GM12878 (cell line): ENCODE measurements at regions not wholly inside any gene's neighbourhood (a gene's known extent, or its start where the extent isn't known, plus 50 kb on each side); places are given as distances from the start of the nearest gene placed in this dataset.

Source experiments
- ATAC-seq: fragments of 200-7000 bp; cut with Tn5 transposase; 3 replicates; pipeline ENCODE4 v1.9.1; 2020; ENCODE audit warnings: mild to moderate bottlenecking, moderate library complexity
- BruUV-seq: library from RNA; stranded (reverse); fragments of 400-500 nt; replicated peaks from 2 replicates; lab custom pipeline; 2021; lab: Mats Ljungman, UMichigan
- CTCF ChIA-PET: fragments of 300-600 bp; sonication (Branson Sonifier 250); formaldehyde crosslinking; extraction: SDS; loops from one replicate; lab custom pipeline; 2021; ENCODE audit warnings: inconsistent platforms; lab: Yijun Ruan, JAX
- POLR2A ChIA-PET: fragments of 350-600 bp; formaldehyde crosslinking; extraction: SDS; loops from one replicate; lab custom pipeline; 2021; ENCODE audit warnings: inconsistent platforms; lab: Charles Lee
- RAD21 ChIA-PET: fragments of 300-600 bp; sonication (Branson Sonifier 250); formaldehyde crosslinking; loops from one replicate; lab custom pipeline; 2023; ENCODE audit warnings: antibody characterized with exemption; ENCODE audit not compliant: unreplicated experiment; lab: Charles Lee
- SMC1A ChIA-PET: fragments of 300-600 bp; sonication (Branson Sonifier 250); formaldehyde crosslinking; loops from one replicate; lab custom pipeline; 2023; ENCODE audit not compliant: unreplicated experiment, uncharacterized antibody; lab: Charles Lee
- DNase-seq: peaks from one replicate; pipeline ENCODE4 v3.0.0-alpha.2; 2011; ENCODE audit warnings: low read depth, low spot score
- FAIRE-seq: peaks from 3 replicates; lab custom pipeline; 2011; peaks lifted over from hg19 to GRCh38; lab: Jason Lieb, UNC
- H2AFZ ChIP-seq: 2 replicates; pipeline ENCODE4 v1.6.0; 2011; ENCODE audit warnings: low read depth, low read length, control low read depth; ENCODE audit not compliant: control insufficient read depth
- H3K27ac ChIP-seq: 2 replicates; pipeline ENCODE4 v1.5.1; 2011; ENCODE audit warnings: control low read depth; ENCODE audit not compliant: control insufficient read depth, insufficient read depth
- H3K27me3 ChIP-seq, 2 experiments: replicated peaks in 1 of 2; 2 replicates each; pipeline versions ENCODE4 v1.6.0 to v1.6.1; 2011; ENCODE audit warnings: low read length in 1 of 2; ENCODE audit not compliant: control insufficient read depth in 2 of 2, insufficient read depth in 2 of 2
- H3K36me3 ChIP-seq, 2 experiments: 2 replicates each; pipeline ENCODE4 v1.5.1; 2011; ENCODE audit warnings: low read length in 1 of 2; ENCODE audit not compliant: control insufficient read depth in 2 of 2, insufficient read depth in 2 of 2
- H3K4me1 ChIP-seq: 2 replicates; pipeline ENCODE4 v1.6.1; 2011; ENCODE audit warnings: mild to moderate bottlenecking, low read length, moderate library complexity, mixed read lengths; ENCODE audit not compliant: control insufficient read depth, insufficient read depth
- H3K4me2 ChIP-seq: 2 replicates; pipeline ENCODE4 v1.6.0; 2011; ENCODE audit warnings: control low read depth; ENCODE audit not compliant: control insufficient read depth, insufficient read depth
- H3K4me3 ChIP-seq: fragments of 200-600 bp; sonication (generic); 2 replicates; pipeline ENCODE4 v1.5.1; 2016
- H3K79me2 ChIP-seq: 2 replicates; pipeline ENCODE4 v1.6.0; 2011; ENCODE audit warnings: low read length; ENCODE audit not compliant: control insufficient read depth, insufficient read depth
- H3K9ac ChIP-seq: 2 replicates; pipeline ENCODE4 v1.8.0; 2011; ENCODE audit warnings: low read length, control low read depth, mixed read lengths; ENCODE audit not compliant: control insufficient read depth, insufficient read depth
- H3K9me3 ChIP-seq: replicated peaks from 3 replicates; pipeline ENCODE4 v1.5.1; 2011; ENCODE audit warnings: mild to moderate bottlenecking, low read length; ENCODE audit not compliant: control insufficient read depth, insufficient read depth
- H4K20me1 ChIP-seq: 2 replicates; pipeline ENCODE4 v1.6.0; 2011; ENCODE audit not compliant: control insufficient read depth, insufficient read depth
- CREB1 ChIP-seq: IDR thresholded peaks from 2 replicates; pipeline ENCODE4 v1.6.1; 2012; ENCODE audit warnings: low read depth, mild to moderate bottlenecking, inconsistent platforms
- HCFC1 ChIP-seq: fragments of 150-350 bp; IDR thresholded peaks from 2 replicates; pipeline ENCODE4 v1.6.1; 2014; ENCODE audit warnings: low read length
- MTA2 ChIP-seq: fragments of 450-650 bp; IDR thresholded peaks from 2 replicates; pipeline ENCODE4 v1.6.1; 2016; ENCODE audit warnings: low read depth, mild to moderate bottlenecking, moderate library complexity
- RAD21 ChIP-seq: IDR thresholded peaks from 2 replicates; pipeline ENCODE4 v1.6.1; 2011; ENCODE audit warnings: mild to moderate bottlenecking, low read depth, low read length, moderate library complexity; ENCODE audit not compliant: insufficient read depth
- RELA ChIP-seq: fragments of 450-650 bp; IDR thresholded peaks from 2 replicates; pipeline ENCODE4 v1.8.0; 2014; ENCODE audit warnings: borderline replicate concordance; ENCODE audit not compliant: partially characterized antibody
- RUNX3 ChIP-seq: IDR thresholded peaks from 2 replicates; pipeline ENCODE4 v1.6.1; 2012; ENCODE audit warnings: low read length, inconsistent platforms
- WRNIP1 ChIP-seq: IDR thresholded peaks from 2 replicates; pipeline ENCODE4 v1.6.1; 2011; ENCODE audit warnings: low read depth, low read length, improper control_type of control experiment, borderline replicate concordance
- YBX1 ChIP-seq: fragments of 450-650 bp; IDR thresholded peaks from 2 replicates; pipeline ENCODE4 v1.6.1; 2016; ENCODE audit warnings: antibody characterized with exemption
- WGBS: methylation state at CpG from one replicate; pipeline ENCODE4 v1.1.6; 2016; ENCODE audit warnings: low lambda C conversion rate; ENCODE audit not compliant: insufficient replicate concordance, insufficient coverage; ENCODE audit errors: missing lambda C conversion rate; 5-methylcytosine and 5-hydroxymethylcytosine counted together
- in situ Hi-C: fragments of 300-500 bp; cut with MboI; formaldehyde crosslinking; loops from 9 replicates; pipeline ENCODE4 v1.14.3; 2018; ENCODE audit warnings: mixed read lengths
- intact Hi-C: fragments of 100-400 bp; cut with micrococcal nuclease; formaldehyde crosslinking; loops from one replicate; pipeline ENCODE4 v1.14.2; 2022; ENCODE audit not compliant: unreplicated experiment
- TF ChIP-seq, protein P1 (sequence below): fragments of 450-650 bp; IDR thresholded peaks from 2 replicates; pipeline ENCODE4 v1.6.1; 2016; ENCODE audit warnings: mild to moderate bottlenecking
- TF ChIP-seq, protein P2 (sequence below), 3 experiments: IDR thresholded peaks in 2 of 3; conservative IDR thresholded peaks in 1 of 3; 2 replicates each; pipeline ENCODE4 v1.5.1; 2011; ENCODE audit warnings: low read depth in 3 of 3, low read length in 3 of 3, mild to moderate bottlenecking in 3 of 3, control low read depth in 2 of 3, moderate library complexity in 2 of 3, inconsistent platforms in 1 of 3, mixed read lengths in 1 of 3; ENCODE audit not compliant: control insufficient read depth in 2 of 3, insufficient read depth in 1 of 3; ENCODE audit errors: extremely low read depth in 1 of 3

DNA sequence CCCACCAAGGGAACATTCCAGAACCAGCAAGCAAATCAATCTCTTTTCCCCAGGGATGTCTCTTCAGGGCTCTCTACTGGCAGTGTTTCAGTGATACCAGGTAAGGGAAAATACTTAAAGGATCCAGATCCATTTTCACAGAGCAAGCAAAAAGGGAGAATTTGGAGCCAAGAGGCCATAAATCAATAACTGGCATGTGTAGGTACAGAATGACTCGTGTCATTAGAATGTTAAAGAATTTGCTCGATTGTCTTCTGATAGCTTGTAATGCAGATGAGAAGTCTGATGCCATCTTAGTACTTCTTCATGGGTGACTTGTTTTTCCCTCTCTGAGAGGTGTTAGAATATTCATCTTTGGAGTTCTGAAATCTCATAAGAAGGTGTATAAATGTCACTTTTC, 242.9 kb downstream of the KTN1 start:
- H3K4me2 ChIP-seq, result no peak overlapping the region
- no peaks in the 10 kb centered on the region for H4K20me1 ChIP-seq
- in situ Hi-C loops, result no loop called here
- no peak overlapping the region for H3K9ac ChIP-seq
- no peak for DNase-seq
- no peak overlapping the region for H2AFZ ChIP-seq
- whole genome bisulfite sequencing, result 0% methylated on average over 2 of the region's 2 CpGs
- no peak for TF ChIP-seq YBX1
- TF ChIP-seq, protein P1, sequence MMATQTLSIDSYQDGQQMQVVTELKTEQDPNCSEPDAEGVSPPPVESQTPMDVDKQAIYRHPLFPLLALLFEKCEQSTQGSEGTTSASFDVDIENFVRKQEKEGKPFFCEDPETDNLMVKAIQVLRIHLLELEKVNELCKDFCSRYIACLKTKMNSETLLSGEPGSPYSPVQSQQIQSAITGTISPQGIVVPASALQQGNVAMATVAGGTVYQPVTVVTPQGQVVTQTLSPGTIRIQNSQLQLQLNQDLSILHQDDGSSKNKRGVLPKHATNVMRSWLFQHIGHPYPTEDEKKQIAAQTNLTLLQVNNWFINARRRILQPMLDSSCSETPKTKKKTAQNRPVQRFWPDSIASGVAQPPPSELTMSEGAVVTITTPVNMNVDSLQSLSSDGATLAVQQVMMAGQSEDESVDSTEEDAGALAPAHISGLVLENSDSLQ, result no peak
- TF ChIP-seq CREB1, result no peak
- TF ChIP-seq, protein P2, sequence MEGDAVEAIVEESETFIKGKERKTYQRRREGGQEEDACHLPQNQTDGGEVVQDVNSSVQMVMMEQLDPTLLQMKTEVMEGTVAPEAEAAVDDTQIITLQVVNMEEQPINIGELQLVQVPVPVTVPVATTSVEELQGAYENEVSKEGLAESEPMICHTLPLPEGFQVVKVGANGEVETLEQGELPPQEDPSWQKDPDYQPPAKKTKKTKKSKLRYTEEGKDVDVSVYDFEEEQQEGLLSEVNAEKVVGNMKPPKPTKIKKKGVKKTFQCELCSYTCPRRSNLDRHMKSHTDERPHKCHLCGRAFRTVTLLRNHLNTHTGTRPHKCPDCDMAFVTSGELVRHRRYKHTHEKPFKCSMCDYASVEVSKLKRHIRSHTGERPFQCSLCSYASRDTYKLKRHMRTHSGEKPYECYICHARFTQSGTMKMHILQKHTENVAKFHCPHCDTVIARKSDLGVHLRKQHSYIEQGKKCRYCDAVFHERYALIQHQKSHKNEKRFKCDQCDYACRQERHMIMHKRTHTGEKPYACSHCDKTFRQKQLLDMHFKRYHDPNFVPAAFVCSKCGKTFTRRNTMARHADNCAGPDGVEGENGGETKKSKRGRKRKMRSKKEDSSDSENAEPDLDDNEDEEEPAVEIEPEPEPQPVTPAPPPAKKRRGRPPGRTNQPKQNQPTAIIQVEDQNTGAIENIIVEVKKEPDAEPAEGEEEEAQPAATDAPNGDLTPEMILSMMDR (IDR thresholded peaks at IDR 0.05 in 2 of 3, conservative IDR thresholded peaks at IDR 0.05 in 1 of 3; ENCODE audit: control insufficient read depth in 2 of 3, extremely low read depth in 1 of 3, insufficient read depth in 1 of 3, low read depth in 3 of 3, low read length in 3 of 3), result no peak
- no peak for TF ChIP-seq RUNX3
- no peak for TF ChIP-seq RAD21
- no peak for TF ChIP-seq MTA2
- no peak for TF ChIP-seq HCFC1
- no peak for TF ChIP-seq WRNIP1
- TF ChIP-seq RELA, result no peak
- TF ChIP-seq, all 136 proteins: peak for 0
- FAIRE-seq, result no peak
- SMC1A ChIA-PET, result interaction anchor here (0.8 kb wide), 1 partner anchor 25 kb away, joined by 3 read pairs; no protein-coding TSS in a partner anchor
- Histone ChIP-seq H3K4me1 (no peaks in the 10 kb centered on the region; the same call in 1 of the 2 replicates), H3K27me3 (no peaks in the 10 kb centered on the region), H3K9me3 (no peaks in the 10 kb centered on the region; the same call in 2 of the 3 replicates), H3K4me3 (no peak overlapping the region), H3K36me3 (no peaks in the 10 kb centered on the region), H3K79me2 (no peaks in the 10 kb centered on the region), H3K27ac (no peak overlapping the region)
- RAD21 ChIA-PET, result no interaction called here
- POLR2A ChIA-PET, result no interaction called here
- CTCF ChIA-PET, result no interaction called here
- no TSS peak for BruUV-seq
- no peak for ATAC-seq
- intact Hi-C loops, result no loop called here
